ENCODE measurements at regions not wholly inside any gene's neighbourhood (a gene's known extent, or its start where the extent isn't known, plus 50 kb on each side); places are given as distances from the start of the nearest gene placed in this dataset.

DNA sequence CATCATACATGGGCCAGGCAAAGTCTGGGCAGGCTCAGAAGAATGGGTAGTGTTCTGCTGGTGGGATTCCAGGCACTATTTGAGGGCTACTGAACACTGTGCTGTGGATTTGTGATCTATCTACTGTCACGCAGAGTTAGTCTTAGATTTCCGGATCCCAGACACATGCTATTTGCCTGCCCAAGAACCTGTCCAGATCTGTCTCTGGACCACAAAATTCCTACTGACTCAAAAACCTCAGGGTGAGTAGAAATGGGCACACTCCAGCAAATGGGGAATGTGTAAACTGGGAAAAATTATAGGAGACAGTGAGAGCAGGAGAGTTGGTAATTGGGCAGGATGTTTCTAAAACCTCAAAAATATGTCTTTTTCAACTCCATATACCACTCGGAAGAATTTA, 129.9 kb downstream of the GALC start:
- TF ChIP-seq, protein P1, sequence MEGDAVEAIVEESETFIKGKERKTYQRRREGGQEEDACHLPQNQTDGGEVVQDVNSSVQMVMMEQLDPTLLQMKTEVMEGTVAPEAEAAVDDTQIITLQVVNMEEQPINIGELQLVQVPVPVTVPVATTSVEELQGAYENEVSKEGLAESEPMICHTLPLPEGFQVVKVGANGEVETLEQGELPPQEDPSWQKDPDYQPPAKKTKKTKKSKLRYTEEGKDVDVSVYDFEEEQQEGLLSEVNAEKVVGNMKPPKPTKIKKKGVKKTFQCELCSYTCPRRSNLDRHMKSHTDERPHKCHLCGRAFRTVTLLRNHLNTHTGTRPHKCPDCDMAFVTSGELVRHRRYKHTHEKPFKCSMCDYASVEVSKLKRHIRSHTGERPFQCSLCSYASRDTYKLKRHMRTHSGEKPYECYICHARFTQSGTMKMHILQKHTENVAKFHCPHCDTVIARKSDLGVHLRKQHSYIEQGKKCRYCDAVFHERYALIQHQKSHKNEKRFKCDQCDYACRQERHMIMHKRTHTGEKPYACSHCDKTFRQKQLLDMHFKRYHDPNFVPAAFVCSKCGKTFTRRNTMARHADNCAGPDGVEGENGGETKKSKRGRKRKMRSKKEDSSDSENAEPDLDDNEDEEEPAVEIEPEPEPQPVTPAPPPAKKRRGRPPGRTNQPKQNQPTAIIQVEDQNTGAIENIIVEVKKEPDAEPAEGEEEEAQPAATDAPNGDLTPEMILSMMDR (IDR thresholded peaks at IDR 0.05): no peak
- no peak for TF ChIP-seq POLR2A (IDR thresholded peaks at IDR 0.05)

Data from right lobe of liver (tissue), 4 donors.